ENCODE measurements at regions not wholly inside any gene's neighbourhood (a gene's known extent, or its start where the extent isn't known, plus 50 kb on each side); places are given as distances from the start of the nearest gene placed in this dataset.

- no peak for DNase-seq
These were observed 1507.1 kb downstream of the UQCRFS1 start for GRCh38 chr19:27705896-27706295.

- no peak for DNase-seq
These were observed 1518.4 kb downstream of the UQCRFS1 start for GRCh38 chr19:27694361-27695055.

- DNase-seq = no peak
These were observed 1521.0 kb downstream of the UQCRFS1 start for GRCh38 chr19:27691991-27692390.

GRCh38 chr19:27689734-27690241 is 1523.2 kb downstream of the UQCRFS1 start:
- no peak for DNase-seq

- DNase-seq = no peak
These were observed 1528.7 kb downstream of the UQCRFS1 start for GRCh38 chr19:27684293-27684692.

- DNase-seq = no peak
These were observed 1531.0 kb downstream of the UQCRFS1 start for GRCh38 chr19:27681972-27682371.

GRCh38 chr19:27679905-27680304 is 1533.0 kb downstream of the UQCRFS1 start:
- no peak for DNase-seq

- no peak for DNase-seq
These were observed 1533.6 kb downstream of the UQCRFS1 start for GRCh38 chr19:27679399-27679798.

GRCh38 chr19:27676877-27677276 is 1536.1 kb downstream of the UQCRFS1 start:
- DNase-seq = no peak

- DNase-seq = no peak
These were observed 1536.6 kb downstream of the UQCRFS1 start for GRCh38 chr19:27676334-27676733.

- no peak for DNase-seq
These were observed 1537.2 kb downstream of the UQCRFS1 start for GRCh38 chr19:27675771-27676170.

- DNase-seq = no peak
These were observed 1538.2 kb downstream of the UQCRFS1 start for GRCh38 chr19:27674701-27675100.

- no peak for DNase-seq
These were observed 1539.0 kb downstream of the UQCRFS1 start for GRCh38 chr19:27673986-27674385.

GRCh38 chr19:27672309-27673047 is 1540.5 kb downstream of the UQCRFS1 start:
- no peak for DNase-seq

- DNase-seq = no peak
These were observed 1541.1 kb downstream of the UQCRFS1 start for GRCh38 chr19:27671876-27672275.

GRCh38 chr19:27660428-27660827 is 1552.5 kb downstream of the UQCRFS1 start:
- DNase-seq = no peak

GRCh38 chr19:27657271-27658051 is 1555.5 kb downstream of the UQCRFS1 start:
- no peak for DNase-seq

GRCh38 chr19:27654266-27654990 is 1558.5 kb downstream of the UQCRFS1 start:
- DNase-seq = no peak

- DNase-seq = no peak
These were observed 1560.2 kb downstream of the UQCRFS1 start for GRCh38 chr19:27652796-27653195.

GRCh38 chr19:27652281-27652680 is 1560.7 kb downstream of the UQCRFS1 start:
- no peak for DNase-seq

- no peak for DNase-seq
These were observed 1565.5 kb downstream of the UQCRFS1 start for GRCh38 chr19:27647423-27647822.

- DNase-seq = no peak
These were observed 1577.5 kb downstream of the UQCRFS1 start for GRCh38 chr19:27635401-27635800.

GRCh38 chr19:27618006-27618405 is 1594.9 kb downstream of the UQCRFS1 start:
- DNase-seq = no peak

Measured in stimulated activated naive CD4-positive, alpha-beta T cell treated with Interleukin-2 at 50 U/mL for 16 hours (primary cell).